Stimulated activated CD8-positive, alpha-beta memory T cell treated with anti-CD3 and anti-CD28 coated beads, Interleukin-15, amount 100 ng/mL, for 48 hours (primary cell): ENCODE measurements at regions not wholly inside any gene's neighbourhood (a gene's known extent, or its start where the extent isn't known, plus 50 kb on each side); places are given as distances from the start of the nearest gene placed in this dataset.

ENCODE experiments used
- DNase-seq, 2 donors: peaks; one replicate each; pipeline ENCODE4 v3.0.0-alpha.2; 2020; ENCODE audit warnings: low read depth in 2 of 2

GRCh38 chr7:118696879-118697278 is 472.4 kb downstream of the ANKRD7 start:
- no peak for DNase-seq

- DNase-seq = no peak
These were observed 474.7 kb downstream of the ANKRD7 start for GRCh38 chr7:118699222-118699621.

DNA sequence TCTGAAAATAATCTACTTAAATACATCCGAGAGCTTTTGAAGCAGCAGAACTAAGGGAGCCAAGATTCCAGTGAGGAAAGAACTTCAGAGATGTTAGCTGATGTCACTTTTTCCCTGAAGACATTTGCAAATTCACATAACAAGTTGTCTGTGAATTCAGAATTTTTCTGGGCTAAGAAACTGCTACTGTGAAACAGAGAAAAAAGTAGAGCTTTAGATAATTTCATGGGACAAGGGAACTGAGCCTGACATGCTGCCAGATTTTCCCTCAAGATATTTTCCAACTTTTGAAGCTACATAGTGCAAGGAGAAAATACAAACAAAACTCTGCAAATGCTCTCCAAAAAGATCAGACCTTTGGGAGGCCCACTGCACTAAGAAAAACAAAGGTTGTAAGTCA is 484.2 kb downstream of the ANKRD7 start:
- no peak for DNase-seq

GRCh38 chr7:118711688-118712087 is 487.2 kb downstream of the ANKRD7 start:
- DNase-seq = no peak

DNA sequence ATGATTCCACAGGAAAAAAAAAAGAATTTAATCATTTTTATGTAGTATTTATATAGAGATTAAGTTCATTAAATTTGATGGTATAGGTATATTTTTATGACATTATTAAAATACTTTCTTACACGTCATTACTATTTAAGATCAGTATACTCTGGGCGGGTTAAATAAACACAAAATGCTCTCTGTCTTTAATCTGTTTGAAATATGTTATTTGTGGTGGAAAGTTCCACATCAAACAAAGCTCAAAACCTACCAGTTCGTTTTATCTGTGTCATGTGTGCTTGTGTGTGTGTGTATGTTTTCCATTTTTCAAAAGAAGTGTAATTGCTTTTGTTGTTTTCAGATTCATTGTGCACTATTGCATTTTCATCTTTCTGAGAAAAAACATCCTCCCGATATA is 488.5 kb downstream of the ANKRD7 start:
- no peak for DNase-seq

DNA sequence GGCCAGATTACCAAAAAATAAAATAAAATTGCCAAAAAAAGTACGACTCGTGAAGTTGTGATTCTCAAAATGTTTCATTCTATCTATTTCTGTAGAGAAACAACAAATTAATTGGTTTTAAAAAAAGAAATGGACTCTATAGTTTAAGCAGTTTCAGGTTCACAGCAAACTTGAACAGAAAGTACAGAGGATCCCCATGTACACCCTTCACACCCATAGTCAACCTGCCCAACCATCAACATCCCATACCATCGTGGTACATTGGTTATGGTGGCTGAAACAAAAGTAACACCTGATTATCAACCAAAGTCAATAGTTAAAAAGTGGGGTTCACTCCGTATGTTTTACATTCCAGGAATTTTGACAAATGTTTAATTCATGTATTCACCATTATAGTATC is 496.1 kb downstream of the ANKRD7 start:
- DNase-seq = no peak

DNA sequence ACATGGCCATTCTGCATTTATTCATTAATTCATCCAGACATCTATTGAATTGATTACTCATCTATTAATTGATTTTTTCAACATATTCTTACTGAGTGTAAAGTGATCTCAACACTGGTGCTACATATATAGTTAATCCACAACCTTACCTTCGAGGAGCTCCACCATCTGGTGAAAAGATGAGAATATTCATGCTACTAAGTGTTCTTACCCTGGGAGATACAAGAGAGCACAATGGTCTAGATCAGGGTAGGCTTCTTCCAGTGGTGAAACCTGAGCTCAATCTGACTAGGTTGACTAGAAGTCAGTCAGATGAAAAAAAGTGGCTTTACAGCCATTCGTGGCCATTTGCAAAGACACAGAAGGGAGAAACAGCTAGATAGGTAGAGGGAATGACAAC is 507.4 kb downstream of the ANKRD7 start:
- DNase-seq = no peak

- DNase-seq = no peak
These were observed 510.0 kb downstream of the ANKRD7 start for GRCh38 chr7:118734541-118734940.

- no peak for DNase-seq
These were observed 510.9 kb downstream of the ANKRD7 start for GRCh38 chr7:118735441-118735840.

- no peak for DNase-seq
These were observed 513.4 kb downstream of the ANKRD7 start for GRCh38 chr7:118737935-118738334.

GRCh38 chr7:118745927-118746326 is 521.4 kb downstream of the ANKRD7 start:
- DNase-seq = no peak

- no peak for DNase-seq
These were observed 523.0 kb downstream of the ANKRD7 start for GRCh38 chr7:118747473-118747872.

DNA sequence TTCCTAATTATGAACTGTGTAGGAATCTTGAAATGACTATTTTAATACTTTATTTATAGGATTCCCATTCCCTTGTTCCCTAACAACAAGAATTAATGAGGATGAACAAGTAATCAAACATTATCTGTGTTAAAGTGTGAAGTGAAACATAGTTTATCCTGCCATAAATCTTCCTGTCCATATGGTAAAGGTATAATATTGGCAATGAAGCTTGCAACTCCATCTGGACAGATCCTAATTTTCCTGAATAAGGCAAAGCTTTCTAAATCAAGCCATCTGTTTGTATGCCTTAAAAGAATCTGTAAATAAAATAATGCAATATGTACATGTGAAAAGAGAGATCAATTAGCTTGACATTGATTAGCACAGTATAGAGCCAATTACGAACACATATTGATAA is 529.0 kb downstream of the ANKRD7 start:
- DNase-seq = no peak

GRCh38 chr7:118754608-118755007 is 530.1 kb downstream of the ANKRD7 start:
- no peak for DNase-seq

DNA sequence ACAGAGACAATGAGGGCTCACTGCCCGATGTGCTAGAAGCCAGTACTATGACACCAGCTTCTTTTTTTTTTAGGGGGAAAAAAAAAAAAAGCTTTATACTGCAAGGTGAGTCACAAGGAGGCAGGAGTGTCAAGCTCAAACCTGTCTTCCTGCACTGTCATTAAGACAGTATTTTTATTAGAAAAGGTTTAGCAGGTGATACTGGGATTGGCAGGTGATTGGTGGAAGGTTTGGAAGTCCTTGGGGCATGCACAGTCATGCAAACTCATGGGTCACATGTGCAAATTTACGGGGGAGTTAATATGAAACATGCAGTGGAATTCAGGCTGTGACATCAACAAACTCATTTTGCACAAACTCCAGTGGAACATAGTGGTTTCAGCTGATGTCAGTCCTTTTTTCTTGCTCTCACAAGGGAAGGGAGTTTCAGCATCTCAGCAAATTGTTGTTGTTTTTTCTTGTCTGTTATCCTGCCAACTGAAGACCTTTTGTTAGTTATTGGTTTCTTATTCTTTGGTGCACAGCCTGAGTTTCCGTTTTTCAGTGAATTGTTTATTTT is 530.6 kb downstream of the ANKRD7 start:
- DNase-seq = no peak

DNA sequence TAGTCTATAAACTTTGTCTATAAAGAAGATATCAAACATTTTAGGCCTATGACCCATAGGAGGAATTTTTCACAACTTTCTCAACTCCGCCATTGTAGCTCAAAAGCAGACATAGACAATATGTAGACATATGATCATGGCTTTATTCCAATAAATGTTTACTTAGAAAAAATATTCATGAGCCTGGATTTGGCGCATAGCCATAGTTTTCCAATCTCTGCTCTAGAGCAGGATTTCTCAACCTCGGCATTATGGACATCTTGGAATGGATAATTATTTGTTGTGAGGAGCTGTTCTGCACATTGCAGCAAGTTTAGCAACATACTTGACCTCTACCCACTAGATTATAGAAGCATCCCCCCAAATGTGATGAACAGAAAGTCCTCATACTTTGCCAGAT is 532.6 kb downstream of the ANKRD7 start:
- DNase-seq = no peak

DNA sequence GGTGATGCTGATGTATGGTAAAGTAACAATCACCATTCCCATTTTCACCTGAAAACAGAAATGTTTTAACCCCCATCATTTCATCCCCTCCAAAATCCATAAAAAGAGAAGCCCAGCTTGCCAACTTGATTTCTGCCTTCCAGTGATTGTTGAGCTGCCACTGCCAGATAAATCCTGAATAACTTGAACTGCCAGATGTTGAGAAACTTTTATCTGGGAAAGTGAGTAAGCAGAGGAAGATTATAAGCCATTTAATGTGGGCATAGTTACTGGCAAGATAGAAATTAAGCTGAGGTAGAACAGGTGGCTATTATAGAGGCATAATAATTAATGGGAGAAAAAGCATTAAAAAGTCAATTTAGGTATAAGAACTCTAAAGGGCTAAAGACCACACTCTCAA is 534.1 kb downstream of the ANKRD7 start:
- no peak for DNase-seq

DNA sequence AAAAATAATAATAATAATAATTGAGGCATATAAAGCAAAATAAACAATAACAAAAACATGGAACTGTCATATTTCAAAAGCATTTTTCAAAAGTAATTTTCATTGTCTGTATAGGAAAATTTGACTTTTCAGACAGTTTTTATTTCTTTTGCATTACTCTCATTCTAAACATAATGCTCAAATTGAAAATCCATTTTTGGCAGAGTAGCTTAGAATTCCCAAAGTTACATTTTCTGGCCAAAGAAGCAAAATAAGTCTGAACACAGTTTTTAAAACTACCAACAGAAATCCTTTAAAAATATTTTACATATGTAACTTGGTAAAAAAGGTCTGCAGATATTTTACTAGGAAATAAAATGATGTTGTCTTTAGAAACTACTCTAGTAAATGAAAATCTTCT is 535.4 kb downstream of the ANKRD7 start:
- DNase-seq = no peak

- no peak for DNase-seq
These were observed 537.9 kb downstream of the ANKRD7 start for GRCh38 chr7:118762451-118762850.

- no peak for DNase-seq
These were observed 539.7 kb downstream of the ANKRD7 start for GRCh38 chr7:118764221-118764620.

GRCh38 chr7:118771672-118772071 is 547.2 kb downstream of the ANKRD7 start:
- no peak for DNase-seq

DNA sequence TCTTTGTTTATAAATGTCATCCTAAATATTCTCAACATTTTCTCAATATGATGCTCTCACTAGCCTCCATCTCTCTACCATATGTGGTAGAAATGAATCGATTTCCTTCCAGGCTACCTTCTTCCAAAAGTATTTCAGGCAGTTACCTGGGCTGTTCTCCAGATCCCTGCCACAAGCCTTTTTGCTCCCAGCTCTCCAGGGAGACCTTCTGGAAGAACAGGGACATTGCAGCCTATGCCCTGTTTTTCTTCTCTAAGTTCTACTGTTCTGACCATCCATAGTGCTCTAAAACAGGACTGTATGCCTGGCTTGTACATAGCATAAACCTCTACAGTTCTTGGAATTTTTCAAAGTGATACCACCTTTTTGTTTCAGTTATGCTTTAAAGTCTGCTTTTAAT is 552.8 kb downstream of the ANKRD7 start:
- DNase-seq = no peak

- no peak for DNase-seq
These were observed 568.2 kb downstream of the ANKRD7 start for GRCh38 chr7:118792682-118793081.

DNA sequence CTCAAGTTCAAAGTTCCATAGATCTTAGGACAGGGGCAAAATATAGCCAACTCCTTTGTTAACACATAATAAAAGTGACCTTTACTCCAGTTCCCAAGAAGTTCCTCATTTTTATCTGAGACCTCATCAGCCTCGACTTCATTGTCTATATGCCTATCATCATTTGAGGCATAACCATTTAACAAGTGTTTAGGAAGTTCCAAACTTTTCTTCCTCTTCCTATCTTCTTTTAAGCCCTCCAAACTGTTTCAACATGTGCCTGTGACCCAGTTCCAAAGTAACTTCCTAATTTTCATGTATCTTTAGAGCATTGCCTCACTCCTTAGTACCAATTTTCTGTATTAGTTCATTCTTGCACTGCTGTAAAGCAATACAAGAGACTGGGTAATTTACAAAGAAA is 569.1 kb downstream of the ANKRD7 start:
- no peak for DNase-seq

DNA sequence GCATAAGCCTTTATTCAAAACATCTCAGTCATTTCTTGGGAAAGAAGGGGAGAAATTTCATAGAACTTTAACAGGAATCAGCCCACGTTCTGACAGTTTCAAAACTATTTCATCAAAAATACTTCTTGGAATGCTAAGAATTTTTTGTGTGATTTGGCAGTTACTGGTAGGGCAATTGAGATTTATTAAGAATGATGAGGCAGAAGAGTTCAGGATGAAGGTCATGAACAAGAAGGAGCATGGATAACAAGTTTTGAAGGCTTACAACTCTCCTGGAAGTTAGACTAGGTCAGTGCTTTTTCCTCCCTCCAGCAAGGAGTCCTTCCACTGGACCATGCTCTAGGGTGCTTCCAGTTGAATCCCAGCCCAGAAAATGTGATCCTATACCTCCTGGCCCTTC is 569.9 kb downstream of the ANKRD7 start:
- no peak for DNase-seq
